ENCODE measurements at regions not wholly inside any gene's neighbourhood (a gene's known extent, or its start where the extent isn't known, plus 50 kb on each side); places are given as distances from the start of the nearest gene placed in this dataset.
"Not testable (repeated sequence)": the region's sequence is repeated elsewhere in the genome, so short reads cannot be mapped to it uniquely, and the experiment has no call there.

DNA sequence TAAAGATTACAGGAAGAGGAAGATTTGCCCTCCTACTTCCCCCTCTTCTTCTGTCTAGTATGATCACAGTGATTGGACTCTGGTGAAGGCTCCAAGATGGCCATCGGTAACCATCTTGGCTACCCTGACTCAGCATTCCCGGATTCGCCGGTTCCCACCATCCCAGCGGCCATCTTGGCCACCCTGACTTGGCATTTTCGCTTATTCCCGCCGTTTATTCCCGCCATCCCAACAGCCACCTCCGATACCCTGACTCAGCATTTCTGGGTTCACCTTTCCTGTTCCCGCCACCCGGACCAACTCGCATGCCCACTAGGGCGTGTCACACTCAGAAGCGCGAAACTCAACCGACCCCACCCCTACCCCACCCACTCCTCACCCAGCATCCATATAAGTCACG is 95.4 kb upstream of the GRIN2A start:
- TF ChIP-seq, protein P1, sequence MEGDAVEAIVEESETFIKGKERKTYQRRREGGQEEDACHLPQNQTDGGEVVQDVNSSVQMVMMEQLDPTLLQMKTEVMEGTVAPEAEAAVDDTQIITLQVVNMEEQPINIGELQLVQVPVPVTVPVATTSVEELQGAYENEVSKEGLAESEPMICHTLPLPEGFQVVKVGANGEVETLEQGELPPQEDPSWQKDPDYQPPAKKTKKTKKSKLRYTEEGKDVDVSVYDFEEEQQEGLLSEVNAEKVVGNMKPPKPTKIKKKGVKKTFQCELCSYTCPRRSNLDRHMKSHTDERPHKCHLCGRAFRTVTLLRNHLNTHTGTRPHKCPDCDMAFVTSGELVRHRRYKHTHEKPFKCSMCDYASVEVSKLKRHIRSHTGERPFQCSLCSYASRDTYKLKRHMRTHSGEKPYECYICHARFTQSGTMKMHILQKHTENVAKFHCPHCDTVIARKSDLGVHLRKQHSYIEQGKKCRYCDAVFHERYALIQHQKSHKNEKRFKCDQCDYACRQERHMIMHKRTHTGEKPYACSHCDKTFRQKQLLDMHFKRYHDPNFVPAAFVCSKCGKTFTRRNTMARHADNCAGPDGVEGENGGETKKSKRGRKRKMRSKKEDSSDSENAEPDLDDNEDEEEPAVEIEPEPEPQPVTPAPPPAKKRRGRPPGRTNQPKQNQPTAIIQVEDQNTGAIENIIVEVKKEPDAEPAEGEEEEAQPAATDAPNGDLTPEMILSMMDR (conservative IDR thresholded peaks at IDR 0.05; ENCODE audit: low read depth, low read length) = no peak
- TF ChIP-seq EZH2 (IDR thresholded peaks at IDR 0.05; ENCODE audit: borderline replicate concordance, low read depth, low read length, poor library complexity, severe bottlenecking) = no peak
- H3K4me1 ChIP-seq (ENCODE audit: insufficient read depth, low read length, poor library complexity, severe bottlenecking) = no peaks in the 10 kb centered on the region
- H3K36me3 ChIP-seq (ENCODE audit: insufficient read depth, low read length, poor library complexity, severe bottlenecking) = no peaks in the 10 kb centered on the region
- H3K9me3 ChIP-seq (ENCODE audit: low read depth, low read length, poor library complexity, severe bottlenecking) = peaks cover 3% of the 10 kb centered on the region
- CTCF ChIA-PET = no interaction called here
- no peak for DNase-seq (ENCODE audit: low spot score)
- no peak overlapping the region for H3K27ac ChIP-seq (ENCODE audit: low read depth, low read length, poor library complexity, severe bottlenecking)
- intact Hi-C loops (cut with micrococcal nuclease; ENCODE audit: unreplicated experiment) = no loop called here
- no TSS peak for BruUV-seq (replicated peaks)
- H3K4me3 ChIP-seq (ENCODE audit: low read depth, low read length, poor library complexity, severe bottlenecking) = no peak overlapping the region
- POLR2A ChIA-PET (ENCODE audit: low non-redundant PET) = no interaction called here
- no peaks in the 10 kb centered on the region for H3K27me3 ChIP-seq (replicated peaks; ENCODE audit: insufficient read depth, low read depth, low read length, poor library complexity)

DNA sequence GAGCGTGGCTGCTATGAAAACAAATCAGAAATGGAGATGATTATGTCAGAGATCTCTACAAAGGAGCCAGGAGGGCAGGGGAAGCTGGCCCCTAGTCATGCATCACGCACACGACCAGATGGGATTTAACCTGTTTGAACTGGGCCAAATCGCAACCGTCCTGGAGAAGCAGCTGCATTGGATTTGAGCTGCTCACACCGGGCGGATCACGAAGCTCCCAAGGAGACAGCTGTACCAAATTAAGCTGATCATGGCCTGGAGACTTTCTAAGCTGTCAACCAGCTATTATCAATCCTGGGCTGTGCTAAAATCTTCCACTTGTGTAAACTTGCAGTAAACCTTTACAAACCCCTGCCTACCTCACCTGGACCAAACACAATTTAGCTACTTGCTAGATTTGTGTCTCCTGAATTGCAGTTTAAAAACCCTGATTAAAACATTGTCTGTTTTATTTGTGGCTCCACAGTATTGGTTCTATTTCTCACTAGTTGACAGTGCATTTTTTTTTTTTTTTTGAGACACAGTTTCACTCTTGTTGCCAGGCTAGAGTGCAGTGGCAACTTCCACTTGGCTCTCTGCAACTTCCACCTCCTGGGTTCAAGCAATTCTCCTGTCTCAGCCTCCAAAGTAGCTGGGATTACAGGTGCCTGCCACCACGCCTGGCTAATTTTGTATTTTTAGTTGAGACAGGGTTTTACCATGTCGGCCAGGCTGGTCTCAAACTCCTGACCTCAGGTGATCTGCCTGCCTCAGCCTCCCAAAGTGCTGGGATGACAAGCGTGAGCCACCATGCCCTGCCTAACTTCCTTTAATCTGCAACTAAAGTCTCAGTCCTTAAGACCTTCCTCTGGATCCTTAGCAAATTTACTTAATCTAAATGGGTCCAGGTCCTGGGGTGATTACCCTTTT is 98.3 kb upstream of the GRIN2A start:
- intact Hi-C loops (cut with micrococcal nuclease; ENCODE audit: unreplicated experiment) = no loop called here
- H3K4me3 ChIP-seq (ENCODE audit: low read depth, low read length, poor library complexity, severe bottlenecking) = no peak overlapping the region
- DNase-seq (ENCODE audit: low spot score) = no peak
- H3K36me3 ChIP-seq (ENCODE audit: insufficient read depth, low read length, poor library complexity, severe bottlenecking) = no peaks in the 10 kb centered on the region
- no peaks in the 10 kb centered on the region for H3K27me3 ChIP-seq (replicated peaks; ENCODE audit: insufficient read depth, low read depth, low read length, poor library complexity)
- no TSS peak for BruUV-seq (replicated peaks)
- no peak overlapping the region for H3K27ac ChIP-seq (ENCODE audit: low read depth, low read length, poor library complexity, severe bottlenecking)
- CTCF ChIA-PET = no interaction called here
- H3K9me3 ChIP-seq (ENCODE audit: low read depth, low read length, poor library complexity, severe bottlenecking) = peaks cover 3% of the 10 kb centered on the region
- TF ChIP-seq, protein P1 (conservative IDR thresholded peaks at IDR 0.05; ENCODE audit: low read depth, low read length) = no peak
- TF ChIP-seq EZH2 (IDR thresholded peaks at IDR 0.05; ENCODE audit: borderline replicate concordance, low read depth, low read length, poor library complexity, severe bottlenecking) = no peak
- POLR2A ChIA-PET (ENCODE audit: low non-redundant PET) = no interaction called here
- no peaks in the 10 kb centered on the region for H3K4me1 ChIP-seq (ENCODE audit: insufficient read depth, low read length, poor library complexity, severe bottlenecking)

DNA sequence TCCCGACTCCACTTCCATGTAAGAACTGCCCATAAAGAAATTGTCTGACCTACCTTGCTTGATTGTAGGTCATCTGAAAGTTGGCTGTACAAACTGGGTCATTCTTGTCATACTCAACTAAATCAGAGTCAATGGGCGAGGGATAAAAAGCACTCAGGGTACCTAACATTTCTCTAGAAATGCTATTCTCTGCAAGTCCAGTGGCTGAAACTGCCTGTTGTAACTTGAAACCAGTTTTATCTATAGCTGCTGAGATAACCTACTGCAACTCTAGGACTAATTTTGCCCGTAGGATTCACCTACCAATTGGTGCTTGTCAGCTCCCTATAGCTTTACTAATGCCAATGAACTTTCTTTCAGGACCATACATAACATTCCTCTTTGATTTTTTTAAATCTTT is 100.1 kb upstream of the GRIN2A start:
- CTCF ChIA-PET = no interaction called here
- POLR2A ChIA-PET (ENCODE audit: low non-redundant PET) = no interaction called here

DNA sequence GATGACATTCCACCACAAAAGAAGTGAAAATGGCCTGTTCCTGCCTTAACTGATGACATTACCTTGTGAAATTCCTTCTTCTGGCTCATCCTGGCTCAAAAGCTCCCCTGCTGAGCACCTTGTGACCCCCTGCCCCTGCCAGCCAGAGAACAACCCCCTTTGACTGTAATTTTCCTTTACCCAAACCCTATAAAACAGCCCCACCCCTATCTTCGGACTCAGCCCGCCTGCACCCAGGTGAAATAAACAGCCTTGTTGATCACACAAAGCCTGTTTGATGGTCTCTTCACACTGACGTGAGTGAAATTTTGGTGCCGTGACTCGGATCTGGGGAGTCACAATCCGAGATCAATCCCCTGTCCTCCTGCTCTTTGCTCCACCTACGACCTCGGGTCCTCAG is 101.0 kb upstream of the GRIN2A start:
- DNase-seq (ENCODE audit: low spot score); H3K27me3 ChIP-seq (replicated peaks; ENCODE audit: insufficient read depth, low read depth, low read length, poor library complexity); H3K27ac ChIP-seq (ENCODE audit: low read depth, low read length, poor library complexity, severe bottlenecking); BruUV-seq (replicated peaks); H3K36me3 ChIP-seq (ENCODE audit: insufficient read depth, low read length, poor library complexity, severe bottlenecking); H3K4me1 ChIP-seq (ENCODE audit: insufficient read depth, low read length, poor library complexity, severe bottlenecking); POLR2A ChIA-PET (ENCODE audit: low non-redundant PET); CTCF ChIA-PET; intact Hi-C loops (cut with micrococcal nuclease; ENCODE audit: unreplicated experiment); H3K4me3 ChIP-seq (ENCODE audit: low read depth, low read length, poor library complexity, severe bottlenecking); H3K9me3 ChIP-seq (ENCODE audit: low read depth, low read length, poor library complexity, severe bottlenecking): not testable (repeated sequence)

More for the DNA sequence above, 100.1 kb upstream of the GRIN2A start:
- no peak overlapping the region for H3K4me3 ChIP-seq (ENCODE audit: low read depth, low read length, poor library complexity, severe bottlenecking)
- peaks cover 3% of the 10 kb centered on the region for H3K9me3 ChIP-seq (ENCODE audit: low read depth, low read length, poor library complexity, severe bottlenecking)
- H3K27me3 ChIP-seq (replicated peaks; ENCODE audit: insufficient read depth, low read depth, low read length, poor library complexity) = no peaks in the 10 kb centered on the region
- no TSS peak for BruUV-seq (replicated peaks)
- H3K36me3 ChIP-seq (ENCODE audit: insufficient read depth, low read length, poor library complexity, severe bottlenecking) = no peaks in the 10 kb centered on the region
- intact Hi-C loops (cut with micrococcal nuclease; ENCODE audit: unreplicated experiment) = no loop called here
- no peak overlapping the region for H3K27ac ChIP-seq (ENCODE audit: low read depth, low read length, poor library complexity, severe bottlenecking)
- no peak for DNase-seq (ENCODE audit: low spot score)
- TF ChIP-seq EZH2 (IDR thresholded peaks at IDR 0.05; ENCODE audit: borderline replicate concordance, low read depth, low read length, poor library complexity, severe bottlenecking) = no peak
- TF ChIP-seq, protein P1 (conservative IDR thresholded peaks at IDR 0.05; ENCODE audit: low read depth, low read length) = no peak
- H3K4me1 ChIP-seq (ENCODE audit: insufficient read depth, low read length, poor library complexity, severe bottlenecking) = no peaks in the 10 kb centered on the region

DNA sequence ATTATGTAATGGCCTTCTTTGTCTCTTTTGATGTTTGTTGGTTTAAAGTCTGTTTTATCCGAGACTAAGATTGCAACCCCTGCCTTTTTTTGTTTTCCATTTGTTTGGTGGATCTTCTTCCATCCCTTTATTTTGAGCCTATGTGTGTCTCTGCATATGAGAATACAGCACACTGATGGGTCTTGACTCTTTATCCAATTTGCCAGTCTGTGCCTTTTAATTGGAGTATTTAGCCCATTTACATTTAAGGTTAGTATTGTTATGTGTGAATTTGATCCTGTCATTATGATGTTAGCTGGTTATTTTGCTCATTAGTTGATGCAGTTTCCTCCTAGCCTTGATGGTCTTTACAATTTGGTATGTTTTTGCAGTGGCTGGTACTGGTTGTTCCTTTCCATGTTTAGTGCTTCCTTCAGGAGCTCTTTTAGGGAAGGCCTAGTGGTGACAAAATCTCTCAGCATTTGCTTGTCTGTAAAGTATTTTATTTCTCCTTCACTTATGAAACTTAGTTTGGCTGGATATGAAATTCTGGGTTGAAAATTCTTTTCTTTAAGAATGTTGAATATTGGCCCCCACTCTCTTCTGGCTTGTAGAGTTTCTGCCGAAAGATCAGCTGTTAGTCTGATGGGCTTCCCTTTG is 95.3 kb upstream of the ATF7IP2 start:
- H3K27me3 ChIP-seq (replicated peaks; ENCODE audit: insufficient read depth, low read depth, low read length, poor library complexity); CTCF ChIA-PET; BruUV-seq (replicated peaks); H3K4me3 ChIP-seq (ENCODE audit: low read depth, low read length, poor library complexity, severe bottlenecking); H3K27ac ChIP-seq (ENCODE audit: low read depth, low read length, poor library complexity, severe bottlenecking); intact Hi-C loops (cut with micrococcal nuclease; ENCODE audit: unreplicated experiment); H3K9me3 ChIP-seq (ENCODE audit: low read depth, low read length, poor library complexity, severe bottlenecking); DNase-seq (ENCODE audit: low spot score); H3K36me3 ChIP-seq (ENCODE audit: insufficient read depth, low read length, poor library complexity, severe bottlenecking); POLR2A ChIA-PET (ENCODE audit: low non-redundant PET); H3K4me1 ChIP-seq (ENCODE audit: insufficient read depth, low read length, poor library complexity, severe bottlenecking): not testable (repeated sequence)

Measured in A673 (cell line).